Activated CD8-positive, alpha-beta memory T cell treated with anti-CD3 and anti-CD28 coated beads, Interleukin-2, amount 50 U/mL, for 24 hours (primary cell): ENCODE measurements at regions not wholly inside any gene's neighbourhood (a gene's known extent, or its start where the extent isn't known, plus 50 kb on each side); places are given as distances from the start of the nearest gene placed in this dataset.

ENCODE experiments used
- DNase-seq: peaks from one replicate; pipeline ENCODE4 v3.0.0-alpha.2; 2020; ENCODE audit errors: extremely low read depth

DNA sequence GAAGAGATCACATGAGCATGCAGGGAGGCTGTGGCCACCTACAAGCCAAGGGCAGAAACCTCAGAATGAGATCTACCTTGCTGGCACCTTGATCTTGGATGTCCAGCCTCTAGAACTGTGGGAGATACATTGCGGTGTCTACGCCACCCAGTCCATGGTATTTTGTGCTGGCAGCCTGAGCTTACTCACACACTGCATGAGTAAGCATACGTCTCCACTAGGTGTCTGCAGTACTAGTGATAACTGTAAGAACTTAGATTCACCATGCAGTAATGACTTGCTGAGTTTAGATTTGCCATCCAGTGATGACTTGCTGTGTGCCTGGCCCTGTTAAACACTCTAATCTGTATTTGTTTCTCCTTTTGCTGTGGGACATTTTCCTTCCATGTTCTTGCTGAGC, 417.7 kb downstream of the GADD45G start:
- no peak for DNase-seq

DNA sequence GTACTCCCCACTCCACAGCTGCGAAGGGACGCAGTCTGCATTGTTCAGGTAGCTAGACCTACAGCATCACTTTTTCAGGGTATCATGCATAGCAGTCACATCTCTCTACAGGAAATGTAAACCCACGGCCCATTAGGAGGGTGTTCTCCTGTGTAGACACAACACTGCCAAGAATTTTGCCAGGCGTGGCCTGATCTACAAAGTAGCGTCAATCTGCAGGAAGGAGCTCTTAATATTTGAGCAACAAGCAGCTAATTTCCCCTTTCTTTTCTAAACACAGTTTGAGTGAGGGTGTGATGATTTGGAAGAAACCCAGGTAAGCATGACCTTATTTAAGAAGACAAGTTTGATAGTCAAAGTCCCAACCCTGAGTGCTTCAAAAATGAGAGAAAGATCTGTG, 419.0 kb downstream of the GADD45G start:
- no peak for DNase-seq

DNA sequence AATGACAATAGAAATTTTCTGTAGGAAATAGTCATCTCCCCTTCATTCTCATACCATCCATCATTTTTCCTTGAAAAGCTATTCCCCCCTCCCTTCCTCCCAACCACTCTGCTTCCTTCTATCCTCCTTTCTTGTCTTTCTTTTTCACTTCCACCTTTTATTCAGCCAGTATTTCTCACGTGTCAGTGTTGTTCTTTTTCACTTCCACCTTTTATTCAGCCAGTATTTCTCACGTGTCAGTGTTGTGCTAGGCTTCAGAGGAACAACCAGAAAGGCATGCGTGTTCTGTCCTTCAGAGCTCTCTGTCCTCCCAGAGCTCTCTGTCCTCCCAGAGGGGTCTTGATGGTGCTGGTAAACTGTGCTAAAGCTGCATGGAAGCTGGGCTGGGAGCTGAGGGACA, 419.6 kb downstream of the GADD45G start:
- DNase-seq = no peak

DNA sequence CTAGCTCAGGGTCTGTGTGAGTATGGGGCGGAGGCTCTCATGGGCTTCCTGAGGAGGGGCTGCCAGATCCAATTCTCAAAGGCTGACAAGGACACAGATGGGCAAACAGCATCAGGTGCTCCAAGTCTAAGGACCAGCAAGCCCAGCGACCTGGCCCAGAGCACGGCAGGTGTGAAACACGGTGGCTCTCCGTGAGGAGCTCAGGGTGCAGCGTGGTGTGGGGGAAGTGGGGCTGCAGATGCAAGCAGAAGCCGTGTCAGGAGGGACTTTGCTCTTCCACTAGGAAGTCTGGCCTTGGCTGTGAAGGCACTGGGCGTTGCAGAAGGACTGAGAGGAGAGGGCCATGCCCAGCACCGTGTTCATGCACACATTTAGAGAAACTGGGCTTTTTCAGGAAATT, 420.0 kb downstream of the GADD45G start:
- DNase-seq = no peak

DNA sequence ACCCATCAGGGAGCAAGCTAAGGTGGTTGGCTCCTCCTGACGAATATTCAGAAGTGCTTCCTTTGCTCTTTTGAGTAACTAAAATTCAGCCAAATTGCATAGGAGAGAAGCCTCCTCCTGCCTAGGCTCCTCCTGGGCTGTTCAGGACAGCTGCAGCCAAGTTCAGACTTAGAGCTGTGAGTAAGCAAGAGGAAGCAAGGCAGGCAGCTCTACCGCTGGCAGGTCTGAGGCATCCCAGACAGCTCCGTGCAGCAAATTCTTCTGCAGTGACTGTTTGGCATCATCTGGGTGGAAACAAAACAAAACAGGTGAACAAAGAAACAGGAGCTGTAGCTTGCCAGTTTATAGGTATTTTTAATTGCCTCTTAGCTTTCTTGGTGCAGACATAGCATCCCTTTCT, 421.0 kb downstream of the GADD45G start:
- DNase-seq = no peak

DNA sequence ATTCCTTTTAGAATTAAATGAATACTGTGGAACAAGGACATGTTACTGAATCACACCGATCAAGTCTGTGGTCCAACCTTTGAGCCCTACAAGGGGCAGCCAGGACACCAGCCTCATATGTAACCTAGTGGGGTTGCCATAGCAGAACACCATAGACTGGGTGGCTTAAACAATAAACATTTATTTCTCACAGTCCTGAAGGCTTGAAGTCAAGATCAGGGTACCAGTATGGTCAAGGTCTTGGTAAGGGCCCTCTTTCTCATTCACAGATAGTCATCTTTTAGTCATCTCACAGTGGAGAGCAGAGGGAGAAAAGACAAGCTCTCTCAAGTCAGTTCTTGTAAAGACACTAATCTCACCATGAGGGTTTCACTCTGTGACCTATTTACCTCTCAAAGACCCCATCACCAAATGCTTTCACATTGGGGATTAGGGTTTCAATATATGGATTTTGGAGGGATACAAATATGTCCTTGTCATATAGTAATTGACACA, 422.5 kb downstream of the GADD45G start:
- DNase-seq = no peak

DNA sequence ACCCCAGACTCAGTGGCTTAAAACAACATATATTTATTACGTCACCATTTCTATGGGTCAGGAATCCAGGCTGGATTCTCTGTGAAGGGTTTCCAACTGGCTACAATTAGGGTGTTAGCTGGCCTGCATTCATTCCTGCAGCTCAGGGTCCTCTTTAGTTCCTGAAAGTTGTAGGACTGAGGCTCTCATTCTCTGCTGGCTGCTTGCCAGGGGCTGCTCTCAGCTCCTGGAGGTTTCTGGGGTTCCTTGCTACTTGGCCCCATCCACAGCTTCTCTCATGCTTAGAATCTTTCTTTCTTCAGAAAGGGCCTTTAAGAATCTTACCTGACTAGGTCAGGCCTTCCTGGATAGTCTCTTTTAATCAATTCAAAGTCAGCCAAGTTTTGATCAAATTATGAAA, 424.6 kb downstream of the GADD45G start:
- no peak for DNase-seq

DNA sequence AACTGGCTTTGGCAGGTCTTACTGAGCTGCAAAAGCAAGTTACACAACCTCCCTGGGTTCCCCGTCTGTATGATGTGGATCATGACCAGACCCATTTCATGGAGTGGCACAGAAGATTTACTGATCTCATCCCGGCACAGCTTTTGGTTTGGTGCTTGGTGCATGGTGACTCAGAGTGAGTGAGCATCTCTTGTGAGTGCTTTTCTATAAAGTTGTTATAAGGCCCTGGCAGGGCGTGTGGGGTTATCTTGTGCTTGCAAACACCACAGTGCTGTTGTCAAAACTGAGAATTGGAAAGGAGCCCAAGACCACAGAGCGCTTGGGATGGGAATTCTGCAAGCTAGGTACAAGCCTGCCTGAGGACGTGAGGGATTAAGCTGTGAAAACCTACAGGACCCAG, 425.2 kb downstream of the GADD45G start:
- DNase-seq = no peak

DNA sequence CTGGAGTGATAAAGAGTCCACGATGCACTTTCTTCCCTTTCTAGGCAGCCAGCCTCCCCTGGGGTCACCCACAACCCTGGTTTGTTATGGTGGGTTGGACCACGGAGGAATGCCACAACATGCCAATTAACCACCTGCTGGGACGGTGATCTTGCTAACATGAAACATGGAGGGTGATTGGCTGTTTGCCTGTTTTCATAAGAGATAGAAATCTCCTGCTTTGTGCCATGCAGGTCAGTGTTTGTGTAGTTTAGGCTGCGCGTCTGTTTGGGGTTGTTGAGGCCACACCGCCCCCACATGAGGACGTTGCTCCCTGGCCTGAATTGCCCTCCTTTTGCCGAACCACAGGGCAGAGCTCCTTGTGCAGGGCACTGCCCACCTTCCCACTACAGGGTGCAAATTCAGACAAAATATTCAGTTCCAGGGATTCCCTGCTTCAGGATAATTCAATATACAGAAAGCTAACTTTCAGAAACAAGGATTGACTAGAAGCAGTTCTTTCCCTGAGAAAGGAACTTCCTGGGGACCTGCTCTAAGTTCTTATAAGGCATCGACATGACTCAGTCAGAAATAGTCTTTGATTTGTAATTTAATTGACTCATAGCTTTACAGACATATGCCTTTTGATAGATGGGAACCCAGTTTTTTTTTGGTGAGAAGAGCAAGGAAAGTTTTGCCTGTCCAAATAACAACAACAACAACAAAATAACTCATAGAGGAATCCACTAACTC, 427.6 kb downstream of the GADD45G start:
- DNase-seq = no peak

DNA sequence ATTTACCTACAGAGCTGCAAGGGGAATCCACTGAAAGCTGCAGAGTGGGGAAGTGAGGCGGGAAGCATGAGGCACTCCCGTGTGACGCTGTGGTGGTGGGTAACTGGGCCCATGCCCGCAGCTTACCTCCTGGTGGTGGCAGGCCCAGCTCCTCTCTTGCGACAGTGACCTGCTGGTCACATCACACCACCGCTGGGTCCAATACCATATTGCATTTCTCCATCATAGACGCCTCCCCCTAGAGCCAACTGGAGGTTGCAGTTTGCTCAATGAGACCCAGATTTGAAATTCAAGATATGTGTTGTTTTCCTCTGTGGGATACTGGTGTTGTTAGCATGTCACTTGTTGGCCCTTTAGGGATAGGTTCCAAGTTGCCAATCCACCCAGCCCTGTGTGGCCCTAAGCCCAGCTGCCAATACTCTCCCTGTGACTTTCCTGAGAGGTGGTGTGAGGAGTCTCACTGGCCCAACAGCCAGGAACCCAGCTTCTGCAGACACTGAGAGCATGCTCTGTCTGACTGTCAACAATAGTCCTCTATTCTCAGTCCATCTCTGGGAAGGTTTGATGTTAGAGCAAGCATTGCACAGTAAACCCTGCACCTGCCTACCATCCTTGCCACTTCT, 428.3 kb downstream of the GADD45G start:
- no peak for DNase-seq

DNA sequence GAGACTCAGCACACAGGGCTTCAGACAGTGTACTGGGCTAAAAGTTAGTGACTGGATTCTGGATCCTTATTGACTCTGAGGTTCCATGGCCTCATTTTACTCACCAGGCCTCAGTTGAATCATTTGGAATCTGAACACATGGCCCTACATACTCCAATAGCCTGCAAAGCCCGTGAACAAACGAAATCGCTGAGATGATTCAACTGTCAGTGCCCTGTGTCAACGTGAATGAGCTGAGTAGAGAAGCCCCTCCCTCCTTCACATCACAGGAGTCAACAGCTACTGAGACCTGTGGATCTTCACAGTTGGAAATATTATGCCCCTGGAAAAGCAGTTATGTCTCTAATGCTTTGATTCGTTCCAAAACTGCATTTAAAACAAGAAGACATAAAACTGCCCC, 429.3 kb downstream of the GADD45G start:
- DNase-seq = no peak

DNA sequence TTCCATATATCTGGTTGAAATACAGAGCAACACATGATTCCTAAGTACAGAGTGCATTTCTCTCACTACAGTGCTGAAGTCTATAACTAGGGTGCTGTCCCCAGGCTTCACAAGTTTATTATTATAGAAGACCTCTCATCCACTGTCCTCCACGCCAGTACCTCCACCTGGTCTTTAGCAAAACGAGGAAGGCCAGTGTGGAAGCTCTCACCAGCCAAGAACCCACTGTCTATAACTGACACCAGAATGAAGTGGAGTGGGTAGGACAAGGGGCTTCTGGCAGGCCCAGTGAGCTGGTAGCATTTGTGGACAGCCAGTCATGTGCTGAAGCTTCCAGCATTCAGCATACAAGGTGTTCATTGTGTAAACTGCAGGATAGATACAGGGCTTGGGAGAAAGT, 430.7 kb downstream of the GADD45G start:
- no peak for DNase-seq

DNA sequence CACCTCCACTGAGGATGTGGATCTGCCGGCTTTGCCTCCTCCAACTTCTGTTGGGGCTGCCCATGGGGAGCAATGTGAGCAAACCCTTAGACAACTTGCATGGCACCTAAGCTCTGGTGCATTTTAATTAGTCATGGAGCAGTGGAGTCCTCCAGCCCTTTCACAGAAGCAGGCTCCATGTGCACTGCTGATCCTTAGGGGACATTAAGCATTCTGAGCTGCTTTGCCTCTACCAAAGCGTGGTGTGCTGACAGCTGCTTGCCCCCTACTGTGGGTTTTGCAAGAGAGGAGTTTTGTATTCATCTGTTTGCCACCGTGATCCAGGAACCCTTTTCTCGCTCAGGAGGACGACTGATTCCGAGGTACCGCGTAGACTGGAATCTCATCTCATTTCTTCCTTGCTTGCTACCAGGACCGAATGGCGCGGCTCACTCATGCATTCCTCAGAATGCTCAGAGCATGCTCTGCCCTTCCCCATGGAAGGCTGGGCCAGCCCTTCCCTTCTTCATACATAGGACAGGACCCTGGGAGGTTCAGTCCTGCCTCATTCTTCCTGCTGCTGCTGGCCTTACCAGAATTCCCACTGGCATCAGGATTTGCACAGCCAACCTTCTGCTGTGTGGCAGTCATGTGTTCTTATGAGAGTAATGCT, 432.5 kb downstream of the GADD45G start:
- DNase-seq = no peak

DNA sequence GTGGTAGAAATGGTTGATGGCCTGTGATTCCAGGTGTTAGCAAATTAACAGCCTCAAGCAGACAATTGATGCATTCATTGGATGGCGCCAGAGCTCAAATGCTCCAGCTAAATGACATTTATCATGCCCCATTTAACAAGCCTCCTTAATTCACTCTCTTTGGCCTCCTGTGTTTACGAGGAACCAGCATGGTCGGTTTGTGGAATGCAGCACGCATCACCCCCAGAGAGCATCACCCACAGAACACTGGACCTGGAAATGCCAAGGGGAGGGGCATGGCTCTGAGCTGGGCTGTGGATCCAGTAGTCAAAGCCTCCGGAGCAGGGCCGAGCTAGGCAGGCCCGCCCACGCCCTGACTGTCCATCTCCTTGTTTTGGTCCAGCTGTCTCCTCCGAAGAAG, 434.0 kb downstream of the GADD45G start:
- DNase-seq = no peak

DNA sequence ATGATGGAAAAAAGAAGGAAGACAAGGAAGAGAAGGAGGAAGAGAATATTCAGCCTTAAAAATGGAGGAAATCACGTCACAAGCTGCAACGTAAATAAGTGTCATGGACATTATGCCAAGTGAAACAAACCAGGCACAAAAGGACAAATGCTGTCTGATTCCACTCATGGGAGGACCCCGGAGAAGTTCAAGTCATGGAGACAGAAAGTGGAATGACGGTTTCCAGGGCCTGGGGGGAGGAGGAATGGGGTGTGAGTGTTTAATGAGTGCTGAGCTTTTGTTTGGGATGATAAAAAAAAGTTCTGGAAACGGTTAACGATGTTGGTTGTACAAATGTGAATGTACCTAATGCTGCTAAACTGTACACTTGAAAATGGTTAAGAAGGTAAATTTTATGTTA, 439.5 kb downstream of the GADD45G start:
- DNase-seq = no peak

DNA sequence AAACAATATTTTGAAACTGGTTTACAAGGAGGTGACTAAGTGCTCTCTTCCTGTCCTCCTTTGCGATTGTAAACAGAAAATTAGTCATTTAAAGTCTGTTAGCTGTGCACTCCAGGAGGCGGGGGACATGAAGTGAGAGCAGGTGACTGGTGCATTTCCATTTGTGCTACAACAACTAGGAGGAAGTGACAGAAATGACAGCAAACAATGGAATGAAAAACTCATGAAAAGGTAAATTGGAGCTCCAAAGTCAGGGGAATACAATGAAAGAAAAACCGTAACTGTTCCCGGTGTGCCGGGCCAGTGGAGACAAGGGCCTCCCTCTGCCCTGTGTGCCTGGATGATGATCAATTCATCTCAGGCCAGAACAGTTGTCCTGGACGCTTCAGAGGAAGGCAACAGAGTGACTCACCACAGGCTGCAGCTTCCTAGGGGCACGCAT, 439.9 kb downstream of the GADD45G start:
- no peak for DNase-seq

DNA sequence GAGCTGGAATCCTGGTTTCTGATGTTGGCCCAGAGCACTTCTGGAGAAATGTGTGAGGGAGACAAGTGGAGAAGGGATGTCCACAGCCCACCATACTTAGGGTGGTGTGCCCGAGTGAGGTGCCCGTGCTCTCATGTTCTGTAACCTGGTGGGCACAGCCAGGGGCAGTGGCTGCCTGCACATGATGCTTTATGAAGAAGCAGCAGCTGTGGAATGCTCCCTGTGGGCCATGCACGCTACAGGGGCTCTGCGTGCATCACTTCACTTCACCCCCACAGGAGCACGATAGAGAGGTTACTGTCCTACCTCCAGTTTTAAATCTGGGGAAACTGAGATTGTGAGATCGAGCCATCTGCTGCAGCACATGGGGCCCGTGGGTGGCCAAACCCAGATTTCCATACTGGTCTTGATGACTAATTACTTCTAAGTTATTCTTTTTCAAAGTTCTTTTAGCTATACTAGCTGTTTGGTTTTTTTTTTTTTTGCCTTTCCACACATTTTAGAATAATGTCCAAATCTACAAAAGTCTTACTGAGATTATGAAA, 441.6 kb downstream of the GADD45G start:
- no peak for DNase-seq

DNA sequence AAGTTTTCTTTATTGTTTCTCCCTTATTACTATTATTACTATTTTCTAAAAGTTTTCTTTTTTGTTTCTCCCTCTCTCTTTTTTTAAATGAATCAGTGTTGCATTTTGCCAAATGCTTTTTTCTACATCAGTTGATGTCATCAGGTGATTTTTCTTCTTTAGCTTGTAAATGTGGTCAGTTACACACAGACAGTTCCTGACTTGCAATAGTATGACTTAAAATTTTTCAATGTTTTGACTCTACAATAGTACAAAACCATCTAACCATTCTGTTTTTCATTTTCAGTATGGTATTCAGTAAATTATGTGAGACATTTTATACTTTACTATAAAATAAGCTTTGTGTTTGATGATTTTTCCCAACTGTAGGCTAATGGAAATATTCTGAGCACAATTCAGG, 443.0 kb downstream of the GADD45G start:
- DNase-seq = no peak

DNA sequence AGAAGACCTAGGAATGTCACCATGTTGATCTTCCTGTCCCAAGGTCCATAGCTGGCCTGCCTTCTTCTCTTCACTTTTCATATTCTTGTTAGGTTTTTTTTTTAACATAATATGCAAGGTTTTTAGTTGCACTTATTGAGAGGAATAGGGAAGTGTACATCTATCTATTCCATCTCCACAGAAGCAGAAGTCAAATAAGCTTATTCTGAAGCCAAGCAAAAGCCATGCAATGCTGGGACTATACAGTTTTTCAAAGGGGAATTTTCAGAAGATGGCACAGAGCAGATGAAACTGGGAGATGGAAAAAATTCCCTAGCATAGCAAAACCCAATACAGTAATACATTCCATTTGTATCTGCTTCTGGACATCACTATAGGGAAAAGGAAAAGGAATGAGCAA, 447.6 kb downstream of the GADD45G start:
- no peak for DNase-seq

DNA sequence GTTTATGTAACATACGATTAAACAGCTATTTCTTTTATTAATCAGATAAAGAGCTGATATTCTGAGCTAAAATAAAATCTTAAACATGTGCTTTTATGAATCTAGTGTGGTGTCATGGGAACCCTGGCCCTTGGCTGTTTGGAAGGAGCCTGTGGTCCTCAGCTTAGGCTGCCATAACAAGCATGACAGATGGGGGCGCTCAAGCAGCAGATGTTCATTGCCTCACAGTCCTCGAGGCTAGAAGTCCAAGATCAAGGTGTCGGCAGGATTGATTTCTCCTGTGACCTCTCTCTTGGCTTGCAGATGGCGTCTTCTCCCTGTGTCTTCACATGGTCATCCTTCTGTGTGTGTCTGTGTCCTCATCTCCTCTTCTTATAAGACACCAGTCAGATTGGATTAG, 448.2 kb downstream of the GADD45G start:
- no peak for DNase-seq

DNA sequence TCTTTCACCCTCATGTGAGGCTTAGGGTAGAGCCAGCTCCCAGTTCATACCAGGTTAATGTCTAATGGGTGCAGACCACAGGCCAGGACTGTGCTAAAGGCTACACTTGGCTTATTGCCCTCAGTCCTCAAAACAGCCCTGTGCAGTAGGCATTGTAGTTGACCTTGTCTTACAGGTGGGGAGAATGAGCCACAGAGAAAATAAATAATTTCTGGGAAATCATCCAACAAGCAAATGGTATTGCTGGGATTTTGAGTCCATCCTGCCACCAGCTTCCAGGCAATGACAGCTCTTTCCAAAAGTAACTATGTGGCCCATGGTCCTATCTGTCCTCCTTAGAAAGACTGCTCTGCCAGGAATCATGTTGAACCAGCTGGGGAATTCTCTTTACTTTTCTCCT, 450.0 kb downstream of the GADD45G start:
- no peak for DNase-seq

DNA sequence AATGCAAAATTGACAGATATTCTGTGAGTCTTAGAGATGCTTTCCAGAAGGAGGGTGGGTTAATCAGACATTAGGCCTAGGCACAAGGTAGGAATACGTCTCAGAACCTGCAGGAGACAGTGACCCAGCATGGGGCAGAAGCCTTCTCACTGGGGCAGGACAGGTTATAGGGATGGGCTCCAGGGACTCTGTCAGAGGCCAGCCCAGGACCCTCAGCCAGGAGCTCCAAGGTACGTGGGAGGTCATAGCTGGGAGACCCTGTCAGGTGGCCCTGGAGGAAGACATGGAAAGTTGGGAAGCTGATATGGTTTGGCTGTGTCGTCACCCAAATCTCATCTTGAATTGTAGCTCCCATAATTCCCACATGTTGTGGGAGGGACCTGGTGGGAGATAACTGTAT, 450.4 kb downstream of the GADD45G start:
- DNase-seq = no peak

DNA sequence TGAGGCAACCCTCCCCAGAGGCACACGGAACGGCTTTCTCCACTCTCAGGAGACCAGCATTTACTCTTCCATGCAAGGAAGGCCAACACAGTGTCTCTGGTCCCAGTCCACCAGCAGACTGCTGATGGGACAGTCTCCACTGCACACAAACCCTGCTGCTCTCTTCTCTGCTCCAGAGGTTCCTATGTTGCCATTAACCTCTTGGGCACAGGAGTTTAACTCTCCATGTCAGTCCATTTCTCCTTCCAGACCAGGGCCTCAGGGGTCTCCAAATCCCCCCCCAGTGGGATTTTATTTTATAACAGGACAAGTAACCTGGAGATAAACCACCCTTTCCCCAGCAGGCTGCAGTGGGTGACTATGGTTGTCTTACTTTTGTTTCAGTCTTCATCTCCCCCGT, 452.5 kb downstream of the GADD45G start:
- no peak for DNase-seq
